Pancreas (tissue), 10 donors: ENCODE measurements at regions not wholly inside any gene's neighbourhood (a gene's known extent, or its start where the extent isn't known, plus 50 kb on each side); places are given as distances from the start of the nearest gene placed in this dataset.

ENCODE experiments used
- ATAC-seq, 4 donors: fragments of 200-7000 bp; cut with Tn5 transposase; one replicate each; pipeline versions ENCODE4 v1.8.0 to v1.9.1; 2020; ENCODE audit warnings: mild to moderate bottlenecking in 4 of 4, moderate library complexity in 4 of 4
- DNase-seq, 6 donors: peaks; one replicate each; pipeline ENCODE4 v3.0.0-alpha.2; 2020
- FAIRE-seq: peaks from 2 replicates; lab custom pipeline; 2012; peaks lifted over from hg19 to GRCh38; lab: Jason Lieb, UNC
- H3K27ac ChIP-seq, 4 donors: fragments of 200-600 bp; sonication (generic); 1 replicate in 3 of 4; 2 replicates in 1 of 4; pipeline versions ENCODE4 v1.5.0 to v1.8.0; 2020
- H3K27me3 ChIP-seq, 4 donors: fragments of 200-600 bp; one replicate each; pipeline ENCODE4 v1.8.0; 2021
- H3K36me3 ChIP-seq, 3 donors: fragments of 200-600 bp; sonication (generic) in 1 of 3; one replicate each; pipeline versions ENCODE4 v1.5.0 to v1.8.0; 2020 to 2021
- H3K4me1 ChIP-seq, 3 donors: fragments of 200-600 bp; one replicate each; pipeline ENCODE4 v1.8.0; 2021
- H3K4me3 ChIP-seq, 4 donors: fragments of 200-600 bp; sonication (generic) in 2 of 4; one replicate each; pipeline versions ENCODE4 v1.5.0 to v1.8.0; 2020 to 2021
- H3K9me3 ChIP-seq, 4 donors: fragments of 200-600 bp; one replicate each; pipeline ENCODE4 v1.8.0; 2021
- WGBS, 2 donors: extraction: QIAGEN DNeasy Blood & Tissue Kit; methylation state at CpG; one replicate each; pipeline ENCODE4 v1.1.7; 2013; 5-methylcytosine and 5-hydroxymethylcytosine counted together
- intact Hi-C, 3 donors: fragments of 100-400 bp; cut with DNase I; formaldehyde crosslinking; loops; one replicate each; pipeline versions ENCODE4 v1.11.1 to v1.14.2; 2022
- TF ChIP-seq, protein P1 (sequence below), 4 donors: fragments of 200-600 bp; sonication (generic) in 3 of 4; IDR thresholded peaks; one replicate each; pipeline versions ENCODE4 v1.5.0 to v1.8.0; 2021; ENCODE audit warnings: antibody characterized with exemption in 4 of 4
- donor health status: healthy with polysubstance abuse.
- donor health status: DM: no; HTN: no; CAD: no; lungs with moderate emphysema.
- donor health status: DM: no; HTN: no; CAD: no.
- donor health status: control.
- donor health status: control.
- donor health status: Bipolar disorder and iron deficiency.
- donor health status: DM: yes; HTN: yes; CAD: no.
- donor health status: DM: no; HTN: no; CAD: no.
- donor health status: DM: no; HTN: no; CAD: no.
- donor health status: DM: yes; HTN: yes; CAD: no.

- 75 to 83% methylated on average over 2 of the region's 2 CpGs for WGBS, 2 donors
- Histone ChIP-seq H3K9me3 (no peaks in the 10 kb centered on the region), H3K4me1 (no peaks in the 10 kb centered on the region), H3K27ac (no peak overlapping the region), H3K27me3 (peaks cover 0 to 7% (median 0%) of the 10 kb centered on the region in 4 donors), H3K4me3 (no peak overlapping the region), H3K36me3 (no peaks in the 10 kb centered on the region)
- no peak for FAIRE-seq
- TF ChIP-seq, protein P1, sequence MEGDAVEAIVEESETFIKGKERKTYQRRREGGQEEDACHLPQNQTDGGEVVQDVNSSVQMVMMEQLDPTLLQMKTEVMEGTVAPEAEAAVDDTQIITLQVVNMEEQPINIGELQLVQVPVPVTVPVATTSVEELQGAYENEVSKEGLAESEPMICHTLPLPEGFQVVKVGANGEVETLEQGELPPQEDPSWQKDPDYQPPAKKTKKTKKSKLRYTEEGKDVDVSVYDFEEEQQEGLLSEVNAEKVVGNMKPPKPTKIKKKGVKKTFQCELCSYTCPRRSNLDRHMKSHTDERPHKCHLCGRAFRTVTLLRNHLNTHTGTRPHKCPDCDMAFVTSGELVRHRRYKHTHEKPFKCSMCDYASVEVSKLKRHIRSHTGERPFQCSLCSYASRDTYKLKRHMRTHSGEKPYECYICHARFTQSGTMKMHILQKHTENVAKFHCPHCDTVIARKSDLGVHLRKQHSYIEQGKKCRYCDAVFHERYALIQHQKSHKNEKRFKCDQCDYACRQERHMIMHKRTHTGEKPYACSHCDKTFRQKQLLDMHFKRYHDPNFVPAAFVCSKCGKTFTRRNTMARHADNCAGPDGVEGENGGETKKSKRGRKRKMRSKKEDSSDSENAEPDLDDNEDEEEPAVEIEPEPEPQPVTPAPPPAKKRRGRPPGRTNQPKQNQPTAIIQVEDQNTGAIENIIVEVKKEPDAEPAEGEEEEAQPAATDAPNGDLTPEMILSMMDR (IDR thresholded peaks at IDR 0.05), result no peak
- intact Hi-C loops, result no loop called here
- no peak for ATAC-seq
- no peak for DNase-seq
Measured at GRCh38 chr5:169367861-169368260, 66.9 kb upstream of the SLIT3 start.

DNA sequence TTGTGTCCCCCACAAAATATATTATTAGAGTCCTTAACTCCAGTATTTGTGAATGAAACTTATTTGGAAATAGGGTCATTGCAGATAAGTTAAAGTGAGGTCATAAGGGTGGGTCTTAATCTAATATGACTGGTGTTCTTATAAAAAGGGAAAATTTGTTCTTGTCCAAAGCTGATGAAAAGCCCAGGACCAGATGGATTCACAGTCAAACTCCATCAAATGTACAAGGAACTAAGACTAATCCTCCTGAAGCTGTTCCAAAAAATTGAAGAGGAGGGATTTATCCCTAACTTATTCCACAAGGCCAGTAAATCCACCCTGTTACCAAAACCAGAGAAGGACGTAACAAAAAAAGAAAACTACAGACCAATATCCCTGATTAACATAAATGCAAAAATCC lies 56.4 kb upstream of the SLIT3 start:
- H3K4me1 ChIP-seq, result no peaks in the 10 kb centered on the region
- H3K27ac ChIP-seq, result no peak overlapping the region
- TF ChIP-seq, protein P1 (IDR thresholded peaks at IDR 0.05), result no peak
- no peaks in the 10 kb centered on the region for H3K9me3 ChIP-seq
- 66 to 85% methylated on average over 1 of the region's 1 CpG for WGBS, 2 donors
- no peak for DNase-seq
- no peak overlapping the region for H3K4me3 ChIP-seq
- intact Hi-C loops, result no loop called here
- no peaks in the 10 kb centered on the region for H3K36me3 ChIP-seq
- no peak for FAIRE-seq
- ATAC-seq, result no peak
- no peaks in the 10 kb centered on the region for H3K27me3 ChIP-seq

GRCh38 chr5:169356811-169357210 lies 55.9 kb upstream of the SLIT3 start:
- no peak for FAIRE-seq
- H3K27me3 ChIP-seq, result no peaks in the 10 kb centered on the region

DNA sequence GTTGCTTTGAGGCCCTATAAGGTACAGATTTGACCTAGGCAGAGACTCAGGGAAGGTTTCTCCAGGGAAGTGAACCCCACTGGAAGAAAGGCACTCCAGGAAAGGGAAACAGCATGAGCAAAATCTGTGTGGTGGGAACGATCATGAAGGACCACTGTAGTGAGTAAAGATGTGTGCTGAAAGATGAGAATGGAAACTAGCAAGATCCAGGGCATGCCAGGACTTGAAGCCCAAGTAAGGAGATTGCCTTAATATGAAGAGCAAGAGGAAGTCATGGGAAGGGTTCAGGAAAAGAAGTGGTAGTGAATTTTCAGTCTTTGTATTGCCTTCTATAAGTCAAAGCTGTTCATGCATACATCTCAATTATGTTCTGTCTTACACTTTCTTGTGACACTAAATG lies 55.2 kb upstream of the SLIT3 start:
- ATAC-seq, result no peak
- no peak for DNase-seq
- TF ChIP-seq, protein P1 (IDR thresholded peaks at IDR 0.05), result no peak
- H3K4me1 ChIP-seq, result no peaks in the 10 kb centered on the region
- no peak overlapping the region for H3K27ac ChIP-seq
- intact Hi-C loops, result no loop called here
- no peaks in the 10 kb centered on the region for H3K9me3 ChIP-seq
- H3K36me3 ChIP-seq, result no peaks in the 10 kb centered on the region
- FAIRE-seq, result no peak
- H3K27me3 ChIP-seq, result no peaks in the 10 kb centered on the region
- no peak overlapping the region for H3K4me3 ChIP-seq
- 67 to 77% methylated on average over 1 of the region's 1 CpG for WGBS, 2 donors

More at GRCh38 chr5:169356811-169357210, 55.9 kb upstream of the SLIT3 start:
- Histone ChIP-seq H3K4me3 (no peak overlapping the region), H3K9me3 (no peaks in the 10 kb centered on the region), H3K27ac (no peak overlapping the region), H3K36me3 (no peaks in the 10 kb centered on the region), H3K4me1 (no peaks in the 10 kb centered on the region)
- ATAC-seq (no peak), DNase-seq (no peak)
- TF ChIP-seq, protein P1 (IDR thresholded peaks at IDR 0.05), result no peak
- intact Hi-C loops, result no loop called here

DNA sequence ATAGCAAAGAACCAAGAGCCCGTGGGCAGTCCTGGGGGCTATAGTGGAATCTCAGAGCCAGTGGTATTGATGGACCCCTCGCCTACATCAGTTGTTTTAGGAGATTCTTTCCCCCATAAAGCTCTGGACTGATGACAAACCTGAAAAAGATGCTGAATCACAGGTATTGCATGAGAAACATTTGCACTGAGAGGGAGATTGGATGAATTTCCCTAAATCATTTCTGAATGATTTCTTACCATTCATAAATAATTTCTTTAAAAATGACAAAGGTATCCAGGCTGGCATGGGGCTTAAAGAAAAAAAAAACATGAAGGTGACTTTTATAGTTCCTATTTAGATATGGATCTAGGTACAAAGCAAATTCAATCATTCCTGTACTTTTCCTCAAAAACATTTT lies 54.0 kb upstream of the SLIT3 start:
- ATAC-seq (no peak), FAIRE-seq (no peak), DNase-seq (no peak)
- intact Hi-C loops, result no loop called here
- Histone ChIP-seq H3K36me3 (no peaks in the 10 kb centered on the region), H3K27me3 (no peaks in the 10 kb centered on the region), H3K27ac (no peak overlapping the region), H3K9me3 (no peaks in the 10 kb centered on the region), H3K4me3 (no peak overlapping the region), H3K4me1 (no peaks in the 10 kb centered on the region)
- TF ChIP-seq, protein P1 (IDR thresholded peaks at IDR 0.05), result no peak
- WGBS, 2 donors, result 53 to 63% methylated on average over 2 of the region's 2 CpGs
